Choroid plexus epithelial cell (primary cell): ENCODE measurements at regions not wholly inside any gene's neighbourhood (a gene's known extent, or its start where the extent isn't known, plus 50 kb on each side); places are given as distances from the start of the nearest gene placed in this dataset.
"Not testable (repeated sequence)": the region's sequence is repeated elsewhere in the genome, so short reads cannot be mapped to it uniquely, and the experiment has no call there.

ENCODE experiments used
- DNase-seq: peaks from one replicate; pipeline ENCODE4 v3.0.0-alpha.2; 2010; ENCODE audit warnings: low read depth
- H3K4me3 ChIP-seq: 2 replicates; pipeline ENCODE4 v1.5.1; 2011; ENCODE audit warnings: low read depth, mild to moderate bottlenecking, control low read depth, low read length, moderate library complexity
- TF ChIP-seq, protein P1 (sequence below): conservative IDR thresholded peaks from 2 replicates; pipeline ENCODE4 v1.5.1; 2011; ENCODE audit warnings: low read depth, mild to moderate bottlenecking, control low read depth, inconsistent platforms, low read length, moderate library complexity

DNA sequence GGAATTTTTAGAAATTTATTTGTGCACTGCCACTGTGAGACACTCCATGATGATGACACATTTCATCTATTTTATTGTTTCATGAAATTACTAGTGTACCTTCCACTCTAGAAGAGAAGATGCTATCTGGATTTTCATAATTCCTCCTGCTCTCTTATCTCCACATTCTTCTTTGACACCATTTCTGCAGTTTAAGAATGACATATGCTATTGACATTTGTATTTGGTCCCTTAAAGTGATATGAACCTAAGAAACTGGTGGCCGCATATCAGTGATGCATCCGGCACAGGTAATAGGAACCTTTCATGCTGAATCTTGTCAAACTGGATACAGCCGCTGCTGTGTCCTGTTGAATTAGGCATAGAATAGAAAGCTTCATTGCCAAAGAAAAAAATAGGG lies 696.3 kb downstream of the TMEM121 start:
- no peak for DNase-seq
- TF ChIP-seq, protein P1, sequence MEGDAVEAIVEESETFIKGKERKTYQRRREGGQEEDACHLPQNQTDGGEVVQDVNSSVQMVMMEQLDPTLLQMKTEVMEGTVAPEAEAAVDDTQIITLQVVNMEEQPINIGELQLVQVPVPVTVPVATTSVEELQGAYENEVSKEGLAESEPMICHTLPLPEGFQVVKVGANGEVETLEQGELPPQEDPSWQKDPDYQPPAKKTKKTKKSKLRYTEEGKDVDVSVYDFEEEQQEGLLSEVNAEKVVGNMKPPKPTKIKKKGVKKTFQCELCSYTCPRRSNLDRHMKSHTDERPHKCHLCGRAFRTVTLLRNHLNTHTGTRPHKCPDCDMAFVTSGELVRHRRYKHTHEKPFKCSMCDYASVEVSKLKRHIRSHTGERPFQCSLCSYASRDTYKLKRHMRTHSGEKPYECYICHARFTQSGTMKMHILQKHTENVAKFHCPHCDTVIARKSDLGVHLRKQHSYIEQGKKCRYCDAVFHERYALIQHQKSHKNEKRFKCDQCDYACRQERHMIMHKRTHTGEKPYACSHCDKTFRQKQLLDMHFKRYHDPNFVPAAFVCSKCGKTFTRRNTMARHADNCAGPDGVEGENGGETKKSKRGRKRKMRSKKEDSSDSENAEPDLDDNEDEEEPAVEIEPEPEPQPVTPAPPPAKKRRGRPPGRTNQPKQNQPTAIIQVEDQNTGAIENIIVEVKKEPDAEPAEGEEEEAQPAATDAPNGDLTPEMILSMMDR: no peak
- H3K4me3 ChIP-seq: no peak overlapping the region

DNA sequence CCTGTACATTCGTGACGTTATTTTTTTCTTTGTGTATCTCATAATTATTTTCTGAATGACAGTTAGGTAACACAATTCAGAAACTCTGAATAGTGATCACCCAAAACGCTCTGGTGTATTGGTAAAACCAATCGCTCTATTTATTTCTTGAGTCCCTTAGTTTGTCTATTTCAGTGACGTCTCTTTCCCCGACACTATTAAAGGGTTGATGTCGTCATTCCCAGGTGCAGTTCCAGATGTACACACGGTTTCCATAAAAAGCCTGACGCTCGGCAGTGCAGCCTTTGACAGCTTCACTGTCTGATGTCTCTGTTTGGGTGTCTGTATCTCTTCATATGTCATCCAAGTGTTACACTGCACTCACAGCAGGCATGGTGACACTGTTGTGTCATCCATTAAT lies 701.4 kb downstream of the TMEM121 start:
- no peak overlapping the region for H3K4me3 ChIP-seq
- DNase-seq: no peak
- TF ChIP-seq, protein P1: no peak

DNA sequence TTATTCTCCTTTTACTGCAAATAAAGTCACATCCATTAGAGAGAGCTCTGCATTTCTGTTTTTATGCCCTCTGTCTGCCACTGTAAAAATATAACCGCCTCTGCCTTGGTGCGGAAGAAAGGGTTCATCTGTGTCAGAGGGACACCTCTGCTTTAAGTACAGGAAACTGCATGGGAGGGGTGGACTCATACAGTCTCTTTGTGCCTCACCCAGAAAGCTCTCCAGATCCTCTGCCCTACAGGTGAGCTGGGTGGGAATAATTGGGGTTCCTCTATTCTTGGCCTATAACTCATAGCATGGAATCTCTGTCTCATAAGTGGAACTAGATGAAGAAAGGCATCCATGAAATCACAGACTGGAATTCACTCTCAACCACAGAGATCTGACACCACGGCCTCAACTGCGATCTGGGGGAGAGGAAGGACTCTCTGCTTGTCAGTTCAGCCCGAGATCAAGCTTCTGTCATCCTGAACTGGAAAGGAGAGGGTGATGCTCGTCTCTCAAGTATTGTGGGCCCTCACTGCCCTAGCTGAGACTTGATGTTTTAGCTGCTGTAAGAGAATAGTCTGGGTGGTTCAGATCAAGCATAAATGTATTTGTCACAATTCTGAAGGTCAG lies 702.3 kb downstream of the TMEM121 start:
- TF ChIP-seq, protein P1: no peak
- no peak overlapping the region for H3K4me3 ChIP-seq
- DNase-seq: no peak

DNA sequence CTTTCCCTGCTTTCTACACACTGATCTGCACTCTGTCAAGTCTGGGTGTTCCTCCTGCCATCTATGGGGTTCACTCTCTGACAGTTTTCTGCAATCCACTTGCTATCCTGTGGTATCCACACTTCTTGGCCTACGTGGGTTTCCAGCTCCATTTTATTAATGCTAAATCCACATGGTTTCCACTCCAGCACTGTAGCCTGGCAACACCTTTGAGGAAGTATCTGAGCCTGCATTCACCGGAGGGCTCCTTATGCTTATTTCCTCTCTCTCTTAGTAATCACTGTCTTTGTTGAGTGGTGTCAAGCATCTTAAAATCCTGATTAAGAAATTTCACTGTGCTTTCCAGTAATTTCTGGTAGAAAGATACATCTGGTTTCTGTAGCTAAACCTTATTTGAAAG lies 703.7 kb downstream of the TMEM121 start:
- H3K4me3 ChIP-seq: no peak overlapping the region
- TF ChIP-seq, protein P1: no peak
- DNase-seq: no peak

DNA sequence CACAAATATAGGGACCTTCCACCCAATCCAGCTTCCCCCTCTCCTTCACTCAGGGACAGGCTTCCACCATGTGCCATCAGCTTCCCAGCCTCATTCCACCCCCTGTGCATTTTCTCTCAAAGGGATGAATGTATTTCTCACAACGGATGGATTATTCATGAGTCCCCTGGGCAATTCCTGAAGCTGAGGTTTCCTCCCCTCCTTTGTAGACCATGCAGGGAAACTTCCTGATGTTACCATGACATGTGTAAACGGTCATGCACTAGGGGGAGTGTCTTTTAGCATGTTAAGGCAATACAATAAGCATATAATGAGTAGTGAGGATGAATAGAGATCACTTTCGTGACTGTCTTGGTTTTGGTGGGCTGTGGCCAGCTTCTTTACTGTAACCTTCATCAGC lies 706.8 kb downstream of the TMEM121 start:
- H3K4me3 ChIP-seq, DNase-seq: not testable (repeated sequence)

DNA sequence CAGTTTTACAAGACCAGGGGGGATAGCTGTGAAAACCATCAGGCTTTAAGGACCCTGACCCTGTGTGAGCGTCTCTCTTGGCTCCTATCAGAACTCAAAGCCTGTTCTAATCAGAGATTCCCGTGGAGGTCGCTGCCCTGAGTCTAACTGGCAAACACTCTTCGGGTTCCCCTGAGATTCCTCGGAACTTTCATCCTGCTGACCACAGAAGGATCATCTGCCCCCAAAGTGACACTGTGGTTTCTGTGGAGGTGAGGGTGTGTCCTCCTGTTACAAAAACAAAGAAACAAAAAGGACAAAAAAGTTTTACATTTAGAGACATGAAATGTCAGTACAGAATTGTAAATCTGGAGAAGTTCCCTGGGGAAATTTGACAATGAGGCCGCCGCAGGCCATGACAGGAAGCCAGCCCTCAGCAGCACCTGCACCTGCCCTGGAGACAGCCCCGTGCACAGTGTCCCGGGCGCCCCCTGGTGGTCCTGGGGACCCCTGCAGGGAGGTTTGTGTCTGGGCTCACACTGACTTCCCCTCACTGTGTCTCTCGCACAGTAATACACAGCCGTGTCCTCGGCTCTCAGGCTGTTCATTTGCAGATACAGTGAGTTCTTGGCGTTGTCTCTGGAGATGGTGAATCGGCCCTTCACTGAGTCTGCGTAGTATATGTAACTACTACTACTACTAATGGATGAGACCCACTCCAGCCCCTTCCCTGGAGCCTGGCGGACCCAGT lies 708.3 kb downstream of the TMEM121 start:
- not testable (repeated sequence) for DNase-seq, H3K4me3 ChIP-seq

DNA sequence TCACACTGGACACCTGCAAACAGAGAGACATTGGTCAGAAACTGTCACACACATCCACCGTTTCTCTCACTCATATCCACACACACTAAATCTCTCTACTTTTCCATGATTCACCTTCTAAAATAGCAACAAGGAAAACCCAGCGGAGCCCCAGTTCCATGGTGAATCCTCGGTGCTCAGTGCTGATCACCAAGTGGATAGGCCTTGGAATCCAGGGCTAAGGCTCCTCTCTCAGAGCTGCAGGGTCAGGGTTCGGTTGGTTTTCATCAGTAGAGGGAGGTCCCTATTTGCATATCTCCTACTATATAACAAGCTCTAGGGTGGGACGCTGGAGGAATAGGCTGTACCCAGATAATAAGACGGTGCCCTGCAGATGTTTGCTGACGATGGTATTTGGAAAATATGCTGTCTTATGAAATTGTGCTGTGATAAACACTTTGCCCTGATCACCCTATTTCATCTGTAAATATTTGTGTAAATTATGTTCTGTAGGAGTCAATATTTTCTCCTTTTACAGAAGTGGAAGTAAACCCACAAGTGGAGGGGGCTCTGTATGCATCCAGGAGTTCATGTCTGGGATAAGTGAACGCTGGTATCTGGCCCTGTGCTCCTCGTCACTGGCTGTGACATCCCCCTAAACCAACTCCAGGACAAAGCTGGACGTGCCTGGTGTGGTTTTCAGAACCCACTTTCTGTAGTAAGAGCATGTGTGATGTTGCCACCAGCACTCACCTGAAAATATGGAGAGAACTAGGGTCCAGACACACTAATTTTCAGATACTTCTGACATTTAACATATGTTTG lies 709.2 kb downstream of the TMEM121 start:
- TF ChIP-seq, protein P1: no peak
- H3K4me3 ChIP-seq: no peak overlapping the region
- DNase-seq: no peak
